ENCODE measurements at regions not wholly inside any gene's neighbourhood (a gene's known extent, or its start where the extent isn't known, plus 50 kb on each side); places are given as distances from the start of the nearest gene placed in this dataset.

- peak; percentile 46; the same call in 1 of the 2 replicates for TF ChIP-seq ESRRA (CRISPR knock-in tag; IDR thresholded peaks at IDR 0.05; ENCODE audit: low read depth)
- TF ChIP-seq ZFP1 (CRISPR knock-in tag; IDR thresholded peaks at IDR 0.05) = 0 out of 2 replicates have a peak, but pooled peaks have one; percentile 46
- no peak for TF ChIP-seq LCORL (IDR thresholded peaks at IDR 0.05)
- TF ChIP-seq LCORL (CRISPR knock-in tag; IDR thresholded peaks at IDR 0.05) = peak; percentile 80
- TF ChIP-seq NFYC (CRISPR knock-in tag; IDR thresholded peaks at IDR 0.05) = peak; percentile 28; the same call in 1 of the 2 replicates
- 0 out of 2 replicates have a peak, but pooled peaks have one; percentile 61 for TF ChIP-seq ZNF138 (CRISPR knock-in tag; IDR thresholded peaks at IDR 0.05; ENCODE audit: low read depth)
- peak; percentile 92; the same call in 1 of the 3 replicates for TF ChIP-seq MXI1 (IDR thresholded peaks at IDR 0.05; ENCODE audit: borderline replicate concordance, low read depth, low read length)
- TF ChIP-seq, protein P1, sequence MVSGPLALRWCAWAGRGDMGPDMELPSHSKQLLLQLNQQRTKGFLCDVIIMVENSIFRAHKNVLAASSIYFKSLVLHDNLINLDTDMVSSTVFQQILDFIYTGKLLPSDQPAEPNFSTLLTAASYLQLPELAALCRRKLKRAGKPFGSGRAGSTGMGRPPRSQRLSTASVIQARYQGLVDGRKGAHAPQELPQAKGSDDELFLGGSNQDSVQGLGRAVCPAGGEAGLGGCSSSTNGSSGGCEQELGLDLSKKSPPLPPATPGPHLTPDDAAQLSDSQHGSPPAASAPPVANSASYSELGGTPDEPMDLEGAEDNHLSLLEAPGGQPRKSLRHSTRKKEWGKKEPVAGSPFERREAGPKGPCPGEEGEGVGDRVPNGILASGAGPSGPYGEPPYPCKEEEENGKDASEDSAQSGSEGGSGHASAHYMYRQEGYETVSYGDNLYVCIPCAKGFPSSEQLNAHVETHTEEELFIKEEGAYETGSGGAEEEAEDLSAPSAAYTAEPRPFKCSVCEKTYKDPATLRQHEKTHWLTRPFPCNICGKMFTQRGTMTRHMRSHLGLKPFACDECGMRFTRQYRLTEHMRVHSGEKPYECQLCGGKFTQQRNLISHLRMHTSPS (CRISPR knock-in tag; IDR thresholded peaks at IDR 0.05; ENCODE audit: low read depth) = 0 out of 2 replicates have a peak, but pooled peaks have one; percentile 36
- TF ChIP-seq SMC3 (IDR thresholded peaks at IDR 0.05; ENCODE audit: low read length) = no peak
- TF ChIP-seq MXD4 (CRISPR knock-in tag; IDR thresholded peaks at IDR 0.05) = peak; percentile 81
- peak; percentile 72; the same call in 1 of the 2 replicates for TF ChIP-seq TFAP4 (IDR thresholded peaks at IDR 0.05; ENCODE audit: borderline replicate concordance, low read depth)
- peak; percentile 92 for TF ChIP-seq MYC (CRISPR knock-in tag; IDR thresholded peaks at IDR 0.05; ENCODE audit: borderline replicate concordance)
- TF ChIP-seq CCAR2 (optimal IDR thresholded peaks at IDR 0.05; ENCODE audit: low read depth, low read length) = no peak
- TF ChIP-seq IKZF5 (CRISPR knock-in tag; IDR thresholded peaks at IDR 0.05) = peak; percentile 44; the same call in 1 of the 2 replicates
- peak; percentile 74; the same call in 1 of the 2 replicates for TF ChIP-seq RFXAP (CRISPR knock-in tag; IDR thresholded peaks at IDR 0.05; ENCODE audit: borderline replicate concordance)
- TF ChIP-seq ZNF3 (CRISPR knock-in tag; IDR thresholded peaks at IDR 0.05) = no peak
- peak; percentile 96 for TF ChIP-seq POGK (CRISPR knock-in tag; conservative IDR thresholded peaks at IDR 0.05)
- TF ChIP-seq SP140L (CRISPR knock-in tag; IDR thresholded peaks at IDR 0.05; ENCODE audit: borderline replicate concordance) = no peak
- peak; percentile 44; the same call in 1 of the 2 replicates for TF ChIP-seq SOX13 (IDR thresholded peaks at IDR 0.05)
- TF ChIP-seq SOX13 (CRISPR knock-in tag; conservative IDR thresholded peaks at IDR 0.05 in 1 of 2, IDR thresholded peaks at IDR 0.05 in 1 of 2) = peak in 1 of 2 experiments; percentile 91; a peak in 2 of 4 replicates
- TF ChIP-seq ZSCAN12 (CRISPR knock-in tag; IDR thresholded peaks at IDR 0.05) = peak; percentile 88; the same call in 1 of the 2 replicates
- TF ChIP-seq ZNF878 (CRISPR knock-in tag; IDR thresholded peaks at IDR 0.05) = peak; percentile 59; the same call in 1 of the 2 replicates
- no peak for TF ChIP-seq TSC22D2 (CRISPR knock-in tag; IDR thresholded peaks at IDR 0.05; ENCODE audit: borderline replicate concordance)
- TF ChIP-seq, protein P2, sequence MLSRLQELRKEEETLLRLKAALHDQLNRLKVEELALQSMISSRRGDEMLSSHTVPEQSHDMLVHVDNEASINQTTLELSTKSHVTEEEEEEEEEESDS (CRISPR knock-in tag; IDR thresholded peaks at IDR 0.05; ENCODE audit: borderline replicate concordance) = no peak
- 0 out of 2 replicates have a peak, but pooled peaks have one; percentile 69 for TF ChIP-seq ZNF75D (CRISPR knock-in tag; IDR thresholded peaks at IDR 0.05; ENCODE audit: borderline replicate concordance)
- TF ChIP-seq ZNF674 (CRISPR knock-in tag; IDR thresholded peaks at IDR 0.05; ENCODE audit: low read depth) = no peak; the same call in 1 of the 2 replicates
Measured at GRCh38 chr17:77451245-77451893, 310.6 kb downstream of the SEC14L1 start (continued).

Data from HepG2 (cell line).